ENCODE measurements at regions not wholly inside any gene's neighbourhood (a gene's known extent, or its start where the extent isn't known, plus 50 kb on each side); places are given as distances from the start of the nearest gene placed in this dataset.

GRCh38 chr2:43085929-43086328, 140.5 kb downstream of the ZFP36L2 start:
- DNase-seq (ENCODE audit: low spot score) = no peak
- Mint-ChIP-seq H3K4me3 (ENCODE audit: unreplicated experiment) (no peak overlapping the region), H3K27ac (ENCODE audit: unreplicated experiment) (peak overlapping the region; percentile 97), H3K36me3 (ENCODE audit: low read depth) (peaks cover 4% of the 10 kb centered on the region), H3K4me1 (ENCODE audit: low read depth) (peaks cover 76% of the 10 kb centered on the region), H3K27me3 (ENCODE audit: low read depth) (no peaks in the 10 kb centered on the region), H3K9me3 (ENCODE audit: low read depth) (peaks cover 12% of the 10 kb centered on the region)
- TF ChIP-seq CTCF (IDR thresholded peaks at IDR 0.05) = no peak

GRCh38 chr2:43085505-43085904, 140.9 kb downstream of the ZFP36L2 start:
- Mint-ChIP-seq H3K36me3 (ENCODE audit: low read depth) (peaks cover 1% of the 10 kb centered on the region), H3K4me3 (ENCODE audit: unreplicated experiment) (no peak overlapping the region), H3K4me1 (ENCODE audit: low read depth) (peaks cover 76% of the 10 kb centered on the region), H3K9me3 (ENCODE audit: low read depth) (peaks cover 8% of the 10 kb centered on the region), H3K27ac (ENCODE audit: unreplicated experiment) (peak overlapping the region; percentile 97), H3K27me3 (ENCODE audit: low read depth) (no peaks in the 10 kb centered on the region)
- no peak for DNase-seq (ENCODE audit: low spot score)
- no peak for TF ChIP-seq CTCF (IDR thresholded peaks at IDR 0.05)

GRCh38 chr2:43084699-43085091, 141.7 kb downstream of the ZFP36L2 start:
- Mint-ChIP-seq H3K9me3 (ENCODE audit: low read depth) (peaks cover under 1% of the 10 kb centered on the region), H3K4me3 (ENCODE audit: unreplicated experiment) (no peak overlapping the region), H3K36me3 (ENCODE audit: low read depth) (no peaks in the 10 kb centered on the region), H3K4me1 (ENCODE audit: low read depth) (peaks cover 76% of the 10 kb centered on the region), H3K27me3 (ENCODE audit: low read depth) (no peaks in the 10 kb centered on the region), H3K27ac (ENCODE audit: unreplicated experiment) (peak overlapping the region; percentile 89)
- no peak for TF ChIP-seq CTCF (IDR thresholded peaks at IDR 0.05)
- DNase-seq (ENCODE audit: low spot score) = no peak

GRCh38 chr2:43083710-43084698, 142.4 kb downstream of the ZFP36L2 start:
- H3K4me1 Mint-ChIP-seq (ENCODE audit: low read depth) = peaks cover 76% of the 10 kb centered on the region
- H3K4me3 Mint-ChIP-seq (ENCODE audit: unreplicated experiment) = no peak overlapping the region
- DNase-seq (ENCODE audit: low spot score) = no peak

More at GRCh38 chr2:43083710-43084698, 142.4 kb downstream of the ZFP36L2 start:
- Mint-ChIP-seq H3K9me3 (ENCODE audit: low read depth) (no peaks in the 10 kb centered on the region), H3K27ac (ENCODE audit: unreplicated experiment) (peak overlapping the region; percentile 92), H3K27me3 (ENCODE audit: low read depth) (no peaks in the 10 kb centered on the region), H3K36me3 (ENCODE audit: low read depth) (no peaks in the 10 kb centered on the region)
- no peak for TF ChIP-seq CTCF (IDR thresholded peaks at IDR 0.05)
